HG02870 (cell line): ENCODE measurements at regions not wholly inside any gene's neighbourhood (a gene's known extent, or its start where the extent isn't known, plus 50 kb on each side); places are given as distances from the start of the nearest gene placed in this dataset.

Experiments used
- ATAC-seq: cut with Tn5 transposase; IDR thresholded peaks from one replicate; pipeline ENCODE4 v1.9.1; 2021; ENCODE audit warnings: mild to moderate bottlenecking, moderate library complexity; ENCODE audit not compliant: unreplicated experiment

DNA sequence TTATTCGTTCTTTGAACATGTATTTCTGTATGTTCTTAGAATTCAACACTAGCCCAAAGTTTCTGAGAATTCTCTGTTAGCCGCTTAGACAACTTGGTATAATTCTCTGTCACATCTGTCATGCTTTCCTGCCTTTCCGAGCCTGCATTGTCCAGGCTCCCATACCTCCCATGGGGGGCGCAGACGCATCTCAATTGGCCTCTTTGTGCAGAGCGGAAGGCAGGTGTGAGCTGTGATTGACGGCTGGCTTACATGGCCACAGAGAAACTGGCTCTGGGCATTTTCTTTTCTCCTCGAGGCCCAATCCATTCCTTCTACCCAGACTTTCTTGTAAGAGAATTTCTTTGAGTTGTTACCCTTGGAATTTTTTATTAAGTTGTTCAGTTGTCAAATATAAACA is 132.7 kb upstream of the SESN3 start:
- no peak for ATAC-seq

GRCh38 chr11:95363164-95363563 is 132.2 kb upstream of the SESN3 start:
- ATAC-seq: no peak

DNA sequence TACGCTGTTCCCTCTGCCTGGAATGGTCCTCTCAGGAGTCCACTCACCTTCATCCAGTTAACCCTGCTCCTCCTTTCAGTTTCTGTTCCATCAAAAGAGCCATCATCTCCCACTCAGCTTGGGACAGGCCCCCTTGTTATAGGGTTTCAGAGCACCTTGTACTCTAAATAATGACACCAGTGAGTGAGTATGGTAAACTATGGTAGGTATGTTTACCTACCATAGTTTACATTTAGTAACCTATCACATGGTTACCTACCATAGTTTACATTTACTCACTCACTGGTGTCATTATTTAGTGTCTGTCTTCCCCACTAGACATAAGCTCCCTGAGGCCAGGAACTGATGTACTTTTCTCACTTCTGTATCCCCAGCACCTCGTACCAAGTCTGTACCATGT is 130.2 kb upstream of the SESN3 start:
- no peak for ATAC-seq

GRCh38 chr11:95360377-95361075 is 129.5 kb upstream of the SESN3 start:
- ATAC-seq: no peak

DNA sequence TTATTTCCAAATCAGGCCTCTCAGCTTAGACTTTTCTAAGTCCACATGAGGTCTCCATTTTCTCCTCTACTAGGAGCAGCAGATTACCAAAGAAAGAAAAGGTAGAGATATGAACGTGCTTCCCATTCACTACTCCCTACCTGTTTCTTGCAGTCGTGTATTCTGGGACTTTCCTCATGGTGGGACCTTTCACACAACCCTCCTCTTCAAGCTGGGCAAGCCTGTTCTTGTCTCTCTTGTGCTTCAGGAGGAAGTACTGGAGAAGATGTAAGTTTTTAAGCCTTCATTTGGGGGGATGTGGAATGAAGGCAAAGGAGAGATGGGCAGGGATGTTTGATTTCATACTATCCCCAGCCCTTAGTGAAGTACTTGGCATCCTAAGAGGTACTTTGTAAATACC is 128.8 kb upstream of the SESN3 start:
- no peak for ATAC-seq

GRCh38 chr11:95359341-95359663 is 128.3 kb upstream of the SESN3 start:
- no peak for ATAC-seq

DNA sequence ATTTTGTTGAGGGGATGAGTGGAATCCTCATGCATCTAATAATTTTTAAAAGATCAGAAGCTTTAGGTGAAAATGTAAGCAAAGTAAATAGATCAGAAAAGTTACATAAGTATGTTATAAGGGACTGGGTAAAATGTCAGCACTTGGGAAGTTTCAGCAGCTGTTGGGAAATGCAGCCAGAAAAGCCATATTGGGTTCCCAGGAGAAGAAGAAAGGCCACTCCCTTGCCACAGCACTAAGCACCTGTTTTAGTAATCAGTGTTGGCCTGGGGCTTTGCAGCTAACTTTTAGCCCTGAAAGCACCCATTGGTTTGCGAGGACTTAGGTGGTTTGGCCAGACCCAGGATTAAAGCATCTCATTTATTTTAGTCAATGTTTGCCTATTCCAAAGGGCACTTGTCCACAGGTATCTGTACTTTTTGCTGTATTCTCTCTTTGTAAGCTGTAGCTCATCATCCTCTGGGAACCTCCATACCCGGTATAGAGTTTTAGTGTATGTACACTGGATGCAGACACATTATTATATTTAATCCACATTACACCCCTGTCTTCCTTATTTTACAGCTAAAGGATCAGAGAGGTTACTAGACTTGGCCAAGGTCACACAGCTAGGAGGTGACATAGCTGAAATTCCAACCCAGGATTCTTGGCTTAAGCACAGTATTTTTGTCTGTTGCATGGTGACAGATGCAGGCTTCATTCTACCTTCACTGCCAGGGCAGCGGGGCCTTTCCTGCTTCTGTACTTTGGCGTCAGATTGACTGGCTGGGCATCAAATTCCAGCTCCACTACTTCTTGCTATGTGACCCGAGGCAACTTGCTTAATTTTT is 127.7 kb upstream of the SESN3 start:
- ATAC-seq: no peak

DNA sequence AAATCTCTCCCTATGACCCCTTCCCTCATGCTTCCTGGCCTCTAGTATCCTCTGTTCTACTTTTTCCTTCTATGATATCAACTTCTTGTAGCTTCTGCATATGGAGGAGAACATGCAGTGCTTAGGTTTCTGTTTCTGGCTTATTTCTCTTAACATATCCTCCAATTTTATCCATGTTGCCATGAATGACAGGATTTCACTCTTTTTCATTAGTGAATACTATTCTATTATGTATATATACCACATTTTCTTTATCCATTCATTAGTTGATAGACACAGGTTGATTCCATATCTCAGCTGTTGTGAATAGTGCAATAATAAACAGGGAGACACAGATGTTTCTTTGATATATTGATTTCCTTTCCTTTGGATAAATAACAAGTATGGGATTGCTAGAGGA is 123.3 kb upstream of the SESN3 start:
- ATAC-seq: no peak

GRCh38 chr11:95353706-95354105 is 122.7 kb upstream of the SESN3 start:
- no peak for ATAC-seq

DNA sequence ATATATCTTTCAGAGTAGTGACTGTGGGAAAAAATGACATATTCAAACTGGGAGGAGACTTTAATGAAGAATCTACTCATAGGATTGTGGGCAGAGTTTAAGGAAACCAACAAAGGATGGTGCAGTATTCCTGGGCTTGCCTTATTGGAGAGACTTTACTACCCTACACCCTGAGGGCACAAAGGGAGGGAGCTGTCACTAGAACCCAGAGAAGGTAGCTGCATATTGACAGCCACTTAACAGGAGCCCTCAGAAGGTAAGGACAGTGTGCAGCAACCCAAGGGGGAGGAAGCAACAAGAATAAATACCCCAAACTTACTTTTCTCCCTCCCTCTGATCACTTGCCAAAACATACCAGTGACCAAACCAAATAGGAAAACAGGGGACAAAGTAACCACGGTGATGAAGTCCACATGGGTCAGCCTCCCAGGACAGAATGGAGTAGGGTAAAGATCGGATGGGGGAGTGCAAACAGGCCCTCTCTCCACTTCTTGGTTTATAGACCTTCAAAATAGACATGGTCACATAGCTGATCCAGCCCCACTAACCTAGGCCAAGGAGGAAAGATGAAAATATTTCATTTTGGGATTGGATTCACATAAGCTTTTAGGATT is 121.8 kb upstream of the SESN3 start:
- no peak for ATAC-seq

- no peak for ATAC-seq
Observed at GRCh38 chr11:95349345-95349942, 118.4 kb upstream of the SESN3 start.

GRCh38 chr11:95346265-95346664 is 115.3 kb upstream of the SESN3 start:
- ATAC-seq: no peak

DNA sequence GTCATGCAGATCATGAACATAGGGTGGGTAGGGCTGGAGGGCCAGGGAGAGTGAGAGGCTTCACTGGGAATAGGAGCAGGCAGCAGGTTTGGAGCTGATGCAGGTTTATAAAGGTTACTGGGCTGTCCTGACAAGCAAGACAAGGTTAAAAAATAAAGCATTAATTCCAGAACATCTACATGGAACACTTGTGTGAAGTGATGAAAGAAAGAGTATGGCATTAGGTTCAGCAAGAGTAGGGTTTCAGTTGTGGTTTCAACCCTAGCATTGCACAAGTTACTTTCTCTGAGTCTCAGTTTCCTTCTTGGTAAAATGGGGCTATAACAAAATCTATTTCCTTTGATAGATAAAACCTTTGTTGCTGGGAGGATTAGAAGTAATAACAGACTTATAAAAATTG is 114.6 kb upstream of the SESN3 start:
- peak; percentile 97 for ATAC-seq

DNA sequence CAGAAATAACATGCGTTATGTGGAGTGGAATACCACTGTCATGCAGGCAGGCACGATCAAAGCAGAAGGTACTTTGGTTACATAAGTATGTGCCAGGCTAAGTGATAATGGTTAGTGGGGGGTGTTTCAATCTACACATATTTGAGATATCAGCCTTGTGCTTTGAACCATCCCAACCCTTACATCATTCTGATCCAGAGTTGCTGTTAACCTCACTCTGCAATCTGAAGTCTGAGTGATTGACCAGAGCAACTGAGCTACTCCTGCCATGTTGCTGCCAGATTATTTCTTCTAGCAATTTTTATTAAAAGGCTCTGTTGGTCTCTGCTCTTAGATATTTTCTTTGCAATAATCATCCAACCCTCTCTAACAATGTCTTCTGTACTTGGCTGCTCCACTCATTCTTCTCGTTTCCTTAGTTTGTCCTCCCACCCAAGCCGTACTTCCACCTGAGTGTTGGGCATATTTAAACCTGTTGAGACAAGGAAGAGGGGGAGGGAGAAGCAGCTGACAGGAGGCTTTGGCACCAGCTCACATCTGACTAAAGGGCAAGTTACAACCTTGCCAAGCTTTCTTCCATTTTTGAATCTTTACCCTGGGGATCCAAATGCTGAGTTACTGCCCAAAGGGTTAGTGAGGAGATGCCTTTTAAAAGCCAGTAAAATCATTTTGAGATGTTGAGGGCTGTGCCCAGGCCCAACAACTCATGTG is 114.1 kb upstream of the SESN3 start:
- no peak for ATAC-seq

GRCh38 chr11:95341221-95341620 is 110.2 kb upstream of the SESN3 start:
- no peak for ATAC-seq

DNA sequence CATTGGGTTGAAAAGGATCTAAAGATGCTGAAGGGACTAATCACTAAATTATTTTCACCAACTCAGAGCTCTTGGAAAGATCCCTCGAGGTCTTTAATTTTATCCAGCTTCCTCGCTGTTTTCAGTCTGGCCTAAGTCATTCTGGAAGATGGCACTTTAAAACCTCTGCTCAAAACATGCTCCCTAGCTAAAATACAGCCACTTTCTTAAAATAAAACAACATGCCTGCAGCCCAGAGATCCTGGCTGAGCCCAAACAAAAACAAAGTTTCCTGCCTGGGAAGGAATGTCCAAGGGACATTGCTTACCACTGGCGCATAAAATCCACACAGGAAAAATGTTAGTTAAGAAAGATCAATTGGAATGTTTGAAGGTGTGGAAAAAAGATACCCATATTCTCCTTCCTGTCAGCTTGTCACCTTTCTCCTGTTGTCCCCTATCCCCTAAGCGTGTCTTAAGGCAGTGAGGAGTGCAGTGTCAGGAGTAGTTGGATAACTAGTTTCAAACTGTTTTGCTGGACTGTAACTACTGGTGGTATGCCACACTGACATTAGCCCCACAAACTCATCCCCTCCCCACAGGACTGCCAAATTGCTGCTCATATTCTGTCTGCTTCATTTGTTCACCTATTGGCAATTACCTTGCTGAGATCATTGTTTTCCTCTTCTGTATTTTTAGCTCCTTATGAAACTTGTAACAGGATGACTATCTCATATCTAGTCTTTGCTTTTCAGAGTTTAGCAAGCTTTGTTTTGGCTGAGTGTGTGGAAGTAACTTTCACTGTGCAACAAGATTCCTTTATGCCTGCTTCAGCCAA is 108.3 kb upstream of the SESN3 start:
- ATAC-seq: peak; percentile 58

- ATAC-seq: no peak
Observed at GRCh38 chr11:95338430-95338991, 107.5 kb upstream of the SESN3 start.

GRCh38 chr11:95337972-95338429 is 107.0 kb upstream of the SESN3 start:
- peak; percentile 5 for ATAC-seq

DNA sequence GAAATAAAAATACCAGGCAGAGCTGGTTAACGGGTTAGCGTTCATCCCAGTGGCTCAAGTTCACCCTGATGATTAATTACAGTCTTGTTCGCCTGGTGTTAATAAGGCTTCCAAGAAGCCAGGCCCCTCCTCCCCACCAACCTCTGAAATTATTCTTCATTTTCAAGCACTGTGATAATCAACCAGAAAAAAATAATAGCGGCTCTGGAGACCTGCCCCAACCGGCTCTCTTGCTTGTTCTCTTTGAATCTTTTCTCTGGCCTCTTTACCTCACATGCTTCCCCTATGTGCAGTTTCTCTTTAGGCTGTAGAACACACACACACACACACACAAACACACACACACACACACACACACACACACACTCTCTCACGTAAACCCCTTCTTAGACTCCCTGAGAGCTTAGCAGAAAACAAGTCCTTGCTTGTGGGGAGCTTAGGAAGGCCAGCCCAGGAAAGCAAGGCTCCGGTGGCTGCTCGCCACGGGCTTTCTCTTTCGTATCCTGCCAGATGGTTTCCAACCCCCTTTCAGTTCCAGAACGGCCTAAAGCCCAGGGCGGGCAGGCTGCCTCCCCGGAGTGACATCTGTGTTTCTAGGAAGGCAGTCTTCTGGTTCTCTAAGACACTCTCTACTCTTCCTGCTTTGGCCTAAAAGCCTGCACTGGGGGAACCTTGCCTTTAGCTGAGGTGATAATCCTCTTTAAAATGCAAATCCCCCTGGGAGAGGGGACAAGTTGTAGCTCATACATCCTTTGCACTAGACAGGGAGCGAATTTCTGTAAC is 106.4 kb upstream of the SESN3 start:
- ATAC-seq: peak; percentile 81
